Activated CD4-positive, alpha-beta T cell treated with anti-CD3 and anti-CD28 coated beads for 36 hours (primary cell): ENCODE measurements at regions not wholly inside any gene's neighbourhood (a gene's known extent, or its start where the extent isn't known, plus 50 kb on each side); places are given as distances from the start of the nearest gene placed in this dataset.

Source experiments
- ATAC-seq: fragments of 200-7000 bp; cut with Tn5 transposase; one replicate; pipeline ENCODE4 v1.10.0; 2021; ENCODE audit warnings: mild to moderate bottlenecking, moderate library complexity
- CTCF ChIA-PET: fragments of 350-600 bp; sonication (Branson Sonifier 250); formaldehyde crosslinking; loops from one replicate; lab custom pipeline; 2021; ENCODE audit warnings: antibody characterized with exemption; lab: Charles Lee
- POLR2A ChIA-PET: fragments of 350-600 bp; sonication (Branson Sonifier 250); formaldehyde crosslinking; loops from one replicate; lab custom pipeline; 2021; ENCODE audit warnings: antibody characterized with exemption, inconsistent platforms; lab: Charles Lee
- DNase-seq: peaks from one replicate; pipeline ENCODE4 v3.0.0-alpha.2; 2020
- H3K27ac Mint-ChIP-seq: one replicate; pipeline ENCODE4 v1.8.0; 2021; ENCODE audit warnings: mixed read lengths
- H3K27me3 Mint-ChIP-seq: one replicate; pipeline ENCODE4 v1.8.0; 2021; ENCODE audit warnings: mixed read lengths
- H3K36me3 Mint-ChIP-seq: one replicate; pipeline ENCODE4 v1.8.0; 2021; ENCODE audit warnings: low read depth, mixed read lengths
- H3K4me1 Mint-ChIP-seq: one replicate; pipeline ENCODE4 v1.8.0; 2021; ENCODE audit warnings: mixed read lengths
- H3K4me3 Mint-ChIP-seq: one replicate; pipeline ENCODE4 v1.8.0; 2021; ENCODE audit warnings: mild to moderate bottlenecking, moderate library complexity, mixed read lengths
- H3K9me3 Mint-ChIP-seq: one replicate; pipeline ENCODE4 v1.8.0; 2021; ENCODE audit warnings: low read depth, mixed read lengths
- intact Hi-C, 2 experiments: fragments of 100-400 bp; cut with DNase I in 1 of 2; cut with micrococcal nuclease in 1 of 2; formaldehyde crosslinking; loops; one replicate each; pipeline versions ENCODE4 v1.14.2 to v1.15.1; 2022 to 2024; cut with DNase I, micrococcal nuclease

- Mint-ChIP-seq H3K4me1 (no peaks in the 10 kb centered on the region), H3K4me3 (no peak overlapping the region), H3K36me3 (no peaks in the 10 kb centered on the region), H3K27me3 (peaks cover 2% of the 10 kb centered on the region), H3K9me3 (no peaks in the 10 kb centered on the region), H3K27ac (no peak overlapping the region)
- no peak for DNase-seq
- CTCF ChIA-PET, result no interaction called here
- ATAC-seq, result no peak
- intact Hi-C loops, result no loop called here
- POLR2A ChIA-PET, result no interaction called here
These were observed 245.9 kb downstream of the DLL1 start for GRCh38 chr6:170044836-170045562.

- Mint-ChIP-seq H3K4me1 (no peaks in the 10 kb centered on the region), H3K27me3 (no peaks in the 10 kb centered on the region), H3K27ac (no peak overlapping the region), H3K9me3 (no peaks in the 10 kb centered on the region), H3K36me3 (no peaks in the 10 kb centered on the region), H3K4me3 (no peak overlapping the region)
- DNase-seq (no peak), ATAC-seq (no peak)
- CTCF ChIA-PET, result no interaction called here
- intact Hi-C loops, result no loop called here
- POLR2A ChIA-PET, result no interaction called here
These were observed 246.7 kb downstream of the DLL1 start for GRCh38 chr6:170043881-170044790.

GRCh38 chr6:170043150-170043819, 247.6 kb downstream of the DLL1 start:
- ATAC-seq (no peak), DNase-seq (no peak)
- H3K36me3 Mint-ChIP-seq, result no peaks in the 10 kb centered on the region
- intact Hi-C loops, result no loop called here
- no peak overlapping the region for H3K4me3 Mint-ChIP-seq
- H3K27ac Mint-ChIP-seq, result no peak overlapping the region
- ChIA-PET CTCF (no interaction called here), POLR2A (no interaction called here)
- no peaks in the 10 kb centered on the region for H3K4me1 Mint-ChIP-seq
- no peaks in the 10 kb centered on the region for H3K9me3 Mint-ChIP-seq
- H3K27me3 Mint-ChIP-seq, result no peaks in the 10 kb centered on the region

- no peaks in the 10 kb centered on the region for H3K27me3 Mint-ChIP-seq
- no peak overlapping the region for H3K4me3 Mint-ChIP-seq
- POLR2A ChIA-PET, result no interaction called here
- ATAC-seq, result no peak
- CTCF ChIA-PET, result no interaction called here
- intact Hi-C loops, result no loop called here
- no peak for DNase-seq
- no peaks in the 10 kb centered on the region for H3K4me1 Mint-ChIP-seq
- H3K27ac Mint-ChIP-seq, result no peak overlapping the region
- H3K36me3 Mint-ChIP-seq, result no peaks in the 10 kb centered on the region
- H3K9me3 Mint-ChIP-seq, result no peaks in the 10 kb centered on the region
These were observed 248.2 kb downstream of the DLL1 start for GRCh38 chr6:170042596-170043118.

GRCh38 chr6:170042123-170042522, 248.8 kb downstream of the DLL1 start:
- Mint-ChIP-seq H3K36me3 (no peaks in the 10 kb centered on the region), H3K4me3 (no peak overlapping the region), H3K9me3 (no peaks in the 10 kb centered on the region), H3K27ac (no peak overlapping the region), H3K4me1 (no peaks in the 10 kb centered on the region), H3K27me3 (no peaks in the 10 kb centered on the region)
- no peak for DNase-seq
- ATAC-seq, result no peak
- intact Hi-C loops, result no loop called here
- ChIA-PET POLR2A (no interaction called here), CTCF (no interaction called here)

DNA sequence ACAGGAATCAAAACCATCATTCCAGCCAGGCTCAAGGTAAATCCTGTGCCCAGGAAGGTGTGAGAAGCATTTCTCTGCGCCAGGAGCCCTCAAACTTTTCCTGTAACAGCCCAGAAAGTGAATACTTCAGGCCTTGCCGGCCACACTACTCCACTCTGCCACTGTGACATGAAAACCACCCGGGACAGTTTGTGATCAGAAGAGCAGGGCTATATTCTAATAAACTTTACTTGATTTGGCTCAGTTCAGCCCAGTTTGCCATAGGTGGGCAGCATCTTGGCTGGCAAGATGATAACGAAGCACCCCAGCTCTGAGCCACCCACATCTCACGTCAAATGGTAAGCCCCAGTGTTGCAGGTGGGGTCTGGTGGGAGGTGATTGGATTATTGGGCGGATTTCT, 249.4 kb downstream of the DLL1 start:
- Mint-ChIP-seq H3K27me3 (no peaks in the 10 kb centered on the region), H3K36me3 (no peaks in the 10 kb centered on the region), H3K9me3 (peaks cover 3% of the 10 kb centered on the region), H3K4me3 (no peak overlapping the region), H3K27ac (no peak overlapping the region), H3K4me1 (no peaks in the 10 kb centered on the region)
- intact Hi-C loops, result no loop called here
- DNase-seq (no peak), ATAC-seq (no peak)
- POLR2A ChIA-PET, result no interaction called here
- CTCF ChIA-PET, result no interaction called here

DNA sequence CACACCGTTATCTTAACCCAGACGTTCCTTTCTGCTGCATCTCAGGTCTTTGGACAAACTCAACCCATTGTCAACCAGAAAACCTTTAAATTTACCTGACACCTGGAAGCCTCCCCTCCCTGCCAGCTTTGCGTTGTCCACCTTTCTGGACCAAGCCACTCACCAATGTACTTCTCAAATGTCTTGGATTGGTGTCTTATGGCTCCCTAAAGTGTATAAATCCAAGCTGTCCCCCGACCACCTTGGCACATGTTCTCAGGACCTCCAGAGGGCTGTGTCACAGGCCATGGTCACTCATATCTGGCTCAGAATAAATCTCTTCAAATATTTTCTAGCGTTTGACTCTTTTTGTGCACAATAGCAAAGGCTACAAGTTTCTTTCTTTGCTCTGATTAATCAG, 250.0 kb downstream of the DLL1 start:
- H3K9me3 Mint-ChIP-seq, result peaks cover 6% of the 10 kb centered on the region
- ChIA-PET CTCF (no interaction called here), POLR2A (no interaction called here)
- intact Hi-C loops, result no loop called here
- ATAC-seq (no peak), DNase-seq (no peak)
- no peaks in the 10 kb centered on the region for H3K4me1 Mint-ChIP-seq
- H3K4me3 Mint-ChIP-seq, result no peak overlapping the region
- H3K27me3 Mint-ChIP-seq, result no peaks in the 10 kb centered on the region
- no peak overlapping the region for H3K27ac Mint-ChIP-seq
- no peaks in the 10 kb centered on the region for H3K36me3 Mint-ChIP-seq

DNA sequence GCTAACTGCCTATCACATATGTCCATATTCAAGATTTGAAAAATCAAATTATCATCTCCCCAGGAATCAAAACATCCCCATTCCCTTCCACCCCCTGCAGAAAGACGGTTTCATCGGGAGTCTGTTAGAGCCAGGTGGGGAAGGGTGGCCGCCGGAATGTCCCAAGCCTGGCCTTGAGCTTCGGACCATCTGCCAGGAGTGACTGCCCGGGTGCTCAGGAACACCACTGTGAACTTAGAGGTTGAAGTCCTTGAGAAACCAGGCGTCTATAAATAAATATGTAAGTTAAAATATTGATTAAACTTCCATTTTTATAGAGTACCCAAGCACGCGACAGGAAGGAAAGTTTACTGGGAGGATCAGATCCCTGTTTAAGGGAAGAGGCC, 250.8 kb downstream of the DLL1 start:
- Mint-ChIP-seq H3K4me1 (no peaks in the 10 kb centered on the region), H3K9me3 (peaks cover 11% of the 10 kb centered on the region), H3K4me3 (no peak overlapping the region), H3K36me3 (no peaks in the 10 kb centered on the region), H3K27ac (no peak overlapping the region), H3K27me3 (no peaks in the 10 kb centered on the region)
- no peak for ATAC-seq
- CTCF ChIA-PET, result no interaction called here
- POLR2A ChIA-PET, result no interaction called here
- intact Hi-C loops, result no loop called here
- DNase-seq, result no peak

GRCh38 chr6:170039156-170040114, 251.4 kb downstream of the DLL1 start:
- Mint-ChIP-seq H3K27ac (no peak overlapping the region), H3K4me1 (no peaks in the 10 kb centered on the region), H3K27me3 (no peaks in the 10 kb centered on the region), H3K36me3 (no peaks in the 10 kb centered on the region), H3K4me3 (no peak overlapping the region), H3K9me3 (peaks cover 11% of the 10 kb centered on the region)
- CTCF ChIA-PET, result no interaction called here
- ATAC-seq (no peak), DNase-seq (no peak)
- intact Hi-C loops, result no loop called here
- POLR2A ChIA-PET, result no interaction called here

GRCh38 chr6:170038708-170039107, 252.2 kb downstream of the DLL1 start:
- H3K4me1 Mint-ChIP-seq, result no peaks in the 10 kb centered on the region
- no peaks in the 10 kb centered on the region for H3K27me3 Mint-ChIP-seq
- ChIA-PET CTCF (no interaction called here), POLR2A (no interaction called here)
- H3K4me3 Mint-ChIP-seq, result no peak overlapping the region
- ATAC-seq, result no peak
- intact Hi-C loops, result no loop called here
- no peaks in the 10 kb centered on the region for H3K36me3 Mint-ChIP-seq
- no peak overlapping the region for H3K27ac Mint-ChIP-seq
- H3K9me3 Mint-ChIP-seq, result peaks cover 11% of the 10 kb centered on the region
- DNase-seq, result no peak

DNA sequence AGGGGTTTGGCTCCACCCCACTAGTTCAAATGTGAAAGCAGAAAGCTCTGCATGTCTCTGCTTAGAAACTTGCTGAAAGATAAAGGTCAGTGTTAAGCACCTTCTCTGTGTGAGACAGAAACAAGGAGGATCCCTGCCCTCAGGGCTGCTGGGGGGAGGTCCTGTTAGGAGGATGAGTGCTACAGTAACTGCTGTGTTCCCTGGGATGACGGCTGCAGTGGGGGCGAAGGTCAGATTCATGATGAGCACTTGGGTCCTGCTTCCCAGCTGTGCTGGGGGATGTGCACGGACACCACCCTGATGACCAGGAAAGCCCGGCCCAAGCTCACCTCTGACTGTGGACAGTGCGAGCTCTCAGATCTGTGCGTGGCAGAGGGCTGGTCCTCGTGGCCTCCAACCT, 252.6 kb downstream of the DLL1 start:
- ChIA-PET CTCF (no interaction called here), POLR2A (no interaction called here)
- Mint-ChIP-seq H3K36me3 (no peaks in the 10 kb centered on the region), H3K4me1 (no peaks in the 10 kb centered on the region), H3K9me3 (peaks cover 11% of the 10 kb centered on the region), H3K27me3 (no peaks in the 10 kb centered on the region), H3K4me3 (no peak overlapping the region), H3K27ac (no peak overlapping the region)
- DNase-seq (no peak), ATAC-seq (no peak)
- intact Hi-C loops, result no loop called here
